ENCODE measurements at regions not wholly inside any gene's neighbourhood (a gene's known extent, or its start where the extent isn't known, plus 50 kb on each side); places are given as distances from the start of the nearest gene placed in this dataset.

GRCh38 chr4:186946136-186946535 lies 222.5 kb upstream of the FAT1 start:
- Histone ChIP-seq H3K27ac (ENCODE audit: low read depth, low read length, poor library complexity, severe bottlenecking) (no peak overlapping the region), H3K36me3 (ENCODE audit: insufficient read depth, low read length, poor library complexity, severe bottlenecking) (no peaks in the 10 kb centered on the region), H3K27me3 (replicated peaks; ENCODE audit: insufficient read depth, low read depth, low read length, poor library complexity) (peaks cover 6% of the 10 kb centered on the region), H3K4me3 (ENCODE audit: low read depth, low read length, poor library complexity, severe bottlenecking) (no peak overlapping the region), H3K9me3 (ENCODE audit: low read depth, low read length, poor library complexity, severe bottlenecking) (no peaks in the 10 kb centered on the region), H3K4me1 (ENCODE audit: insufficient read depth, low read length, poor library complexity, severe bottlenecking) (peaks cover 18% of the 10 kb centered on the region)
- POLR2A ChIA-PET (ENCODE audit: low non-redundant PET), result no interaction called here
- BruUV-seq (replicated peaks), result no TSS peak
- DNase-seq (ENCODE audit: low spot score), result no peak
- intact Hi-C loops (cut with micrococcal nuclease; ENCODE audit: unreplicated experiment), result loop anchor here (1.0 kb wide), 1 partner anchor 219 kb away; no protein-coding TSS in a partner anchor
- TF ChIP-seq, protein P1, sequence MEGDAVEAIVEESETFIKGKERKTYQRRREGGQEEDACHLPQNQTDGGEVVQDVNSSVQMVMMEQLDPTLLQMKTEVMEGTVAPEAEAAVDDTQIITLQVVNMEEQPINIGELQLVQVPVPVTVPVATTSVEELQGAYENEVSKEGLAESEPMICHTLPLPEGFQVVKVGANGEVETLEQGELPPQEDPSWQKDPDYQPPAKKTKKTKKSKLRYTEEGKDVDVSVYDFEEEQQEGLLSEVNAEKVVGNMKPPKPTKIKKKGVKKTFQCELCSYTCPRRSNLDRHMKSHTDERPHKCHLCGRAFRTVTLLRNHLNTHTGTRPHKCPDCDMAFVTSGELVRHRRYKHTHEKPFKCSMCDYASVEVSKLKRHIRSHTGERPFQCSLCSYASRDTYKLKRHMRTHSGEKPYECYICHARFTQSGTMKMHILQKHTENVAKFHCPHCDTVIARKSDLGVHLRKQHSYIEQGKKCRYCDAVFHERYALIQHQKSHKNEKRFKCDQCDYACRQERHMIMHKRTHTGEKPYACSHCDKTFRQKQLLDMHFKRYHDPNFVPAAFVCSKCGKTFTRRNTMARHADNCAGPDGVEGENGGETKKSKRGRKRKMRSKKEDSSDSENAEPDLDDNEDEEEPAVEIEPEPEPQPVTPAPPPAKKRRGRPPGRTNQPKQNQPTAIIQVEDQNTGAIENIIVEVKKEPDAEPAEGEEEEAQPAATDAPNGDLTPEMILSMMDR (conservative IDR thresholded peaks at IDR 0.05; ENCODE audit: low read depth, low read length), result no peak
- TF ChIP-seq EZH2 (IDR thresholded peaks at IDR 0.05; ENCODE audit: borderline replicate concordance, low read depth, low read length, poor library complexity, severe bottlenecking), result no peak
- CTCF ChIA-PET, result no interaction called here

- TF ChIP-seq EZH2 (IDR thresholded peaks at IDR 0.05; ENCODE audit: borderline replicate concordance, low read depth, low read length, poor library complexity, severe bottlenecking), result no peak
- TF ChIP-seq, protein P1 (conservative IDR thresholded peaks at IDR 0.05; ENCODE audit: low read depth, low read length), result peak; percentile 43; the same call in 1 of the 2 replicates
Observed at GRCh38 chr4:186946682-186947294, 223.1 kb upstream of the FAT1 start.

GRCh38 chr4:186948361-186949242 lies 224.9 kb upstream of the FAT1 start:
- Histone ChIP-seq H3K9me3 (ENCODE audit: low read depth, low read length, poor library complexity, severe bottlenecking) (no peaks in the 10 kb centered on the region), H3K4me1 (ENCODE audit: insufficient read depth, low read length, poor library complexity, severe bottlenecking) (peaks cover 2% of the 10 kb centered on the region), H3K27me3 (replicated peaks; ENCODE audit: insufficient read depth, low read depth, low read length, poor library complexity) (peaks cover 21% of the 10 kb centered on the region), H3K36me3 (ENCODE audit: insufficient read depth, low read length, poor library complexity, severe bottlenecking) (no peaks in the 10 kb centered on the region), H3K4me3 (ENCODE audit: low read depth, low read length, poor library complexity, severe bottlenecking) (no peak overlapping the region), H3K27ac (ENCODE audit: low read depth, low read length, poor library complexity, severe bottlenecking) (no peak overlapping the region)
- no peak for DNase-seq (ENCODE audit: low spot score)
- POLR2A ChIA-PET (ENCODE audit: low non-redundant PET), result no interaction called here
- TF ChIP-seq, protein P1 (conservative IDR thresholded peaks at IDR 0.05; ENCODE audit: low read depth, low read length), result peak; percentile 44
- no peak for TF ChIP-seq EZH2 (IDR thresholded peaks at IDR 0.05; ENCODE audit: borderline replicate concordance, low read depth, low read length, poor library complexity, severe bottlenecking)
- intact Hi-C loops (cut with micrococcal nuclease; ENCODE audit: unreplicated experiment), result no loop called here
- BruUV-seq (replicated peaks), result no TSS peak
- CTCF ChIA-PET, result no interaction called here

More at GRCh38 chr4:186946682-186947294, 223.1 kb upstream of the FAT1 start:
- CTCF ChIA-PET, result no interaction called here
- peak; percentile 61 for DNase-seq (ENCODE audit: low spot score)
- Histone ChIP-seq H3K27me3 (replicated peaks; ENCODE audit: insufficient read depth, low read depth, low read length, poor library complexity) (peaks cover 10% of the 10 kb centered on the region), H3K4me3 (ENCODE audit: low read depth, low read length, poor library complexity, severe bottlenecking) (no peak overlapping the region), H3K27ac (ENCODE audit: low read depth, low read length, poor library complexity, severe bottlenecking) (no peak overlapping the region), H3K36me3 (ENCODE audit: insufficient read depth, low read length, poor library complexity, severe bottlenecking) (no peaks in the 10 kb centered on the region), H3K9me3 (ENCODE audit: low read depth, low read length, poor library complexity, severe bottlenecking) (no peaks in the 10 kb centered on the region), H3K4me1 (ENCODE audit: insufficient read depth, low read length, poor library complexity, severe bottlenecking) (peaks cover 18% of the 10 kb centered on the region)
- POLR2A ChIA-PET (ENCODE audit: low non-redundant PET), result no interaction called here
- intact Hi-C loops (cut with micrococcal nuclease; ENCODE audit: unreplicated experiment), result loop anchor here (1.0 kb wide), 1 partner anchor 219 kb away; no protein-coding TSS in a partner anchor
- BruUV-seq (replicated peaks), result no TSS peak

All from A673 (cell line).